Mononuclear cell (primary cell): ENCODE measurements at regions not wholly inside any gene's neighbourhood (a gene's known extent, or its start where the extent isn't known, plus 50 kb on each side); places are given as distances from the start of the nearest gene placed in this dataset.

Experiments used
- H3K27me3 ChIP-seq: 2 replicates; pipeline ENCODE4 v1.6.0; 2011; ENCODE audit warnings: low read length, control low read depth; ENCODE audit not compliant: insufficient read depth
- H3K4me1 ChIP-seq: 2 replicates; pipeline ENCODE4 v1.5.1; 2011; ENCODE audit warnings: mild to moderate bottlenecking, low read length, control low read depth; ENCODE audit not compliant: insufficient read depth
- H3K4me3 ChIP-seq: 2 replicates; pipeline ENCODE4 v1.5.1; 2011; ENCODE audit warnings: mild to moderate bottlenecking, low read length, moderate library complexity
- H3K9me3 ChIP-seq: 2 replicates; pipeline ENCODE4 v1.5.1; 2011; ENCODE audit warnings: low read depth, mild to moderate bottlenecking, control low read depth, low read length

GRCh38 chr2:177148477-177149154, 64.0 kb upstream of the HNRNPA3 start:
- H3K27me3 ChIP-seq, result peaks cover 58% of the 10 kb centered on the region
- H3K4me3 ChIP-seq, result peak overlapping the region; percentile 34
- peaks cover 15% of the 10 kb centered on the region for H3K4me1 ChIP-seq
- H3K9me3 ChIP-seq, result no peaks in the 10 kb centered on the region

GRCh38 chr2:177149155-177149503, 63.5 kb upstream of the HNRNPA3 start:
- peaks cover 54% of the 10 kb centered on the region for H3K27me3 ChIP-seq
- peaks cover 15% of the 10 kb centered on the region for H3K4me1 ChIP-seq
- H3K4me3 ChIP-seq, result peak overlapping the region; percentile 34

GRCh38 chr2:177153805-177154204, 58.8 kb upstream of the HNRNPA3 start:
- Histone ChIP-seq H3K9me3 (no peaks in the 10 kb centered on the region), H3K4me3 (no peak overlapping the region), H3K27me3 (peaks cover 20% of the 10 kb centered on the region), H3K4me1 (peaks cover 2% of the 10 kb centered on the region)

More at GRCh38 chr2:177149155-177149503, 63.5 kb upstream of the HNRNPA3 start:
- H3K9me3 ChIP-seq, result no peaks in the 10 kb centered on the region

GRCh38 chr2:177154809-177155208, 57.8 kb upstream of the HNRNPA3 start:
- H3K27me3 ChIP-seq, result peaks cover 13% of the 10 kb centered on the region
- no peaks in the 10 kb centered on the region for H3K9me3 ChIP-seq
- H3K4me1 ChIP-seq, result no peaks in the 10 kb centered on the region
- no peak overlapping the region for H3K4me3 ChIP-seq

GRCh38 chr2:177155631-177156030, 57.0 kb upstream of the HNRNPA3 start:
- no peaks in the 10 kb centered on the region for H3K4me1 ChIP-seq
- H3K9me3 ChIP-seq, result no peaks in the 10 kb centered on the region
- peaks cover 6% of the 10 kb centered on the region for H3K27me3 ChIP-seq
- no peak overlapping the region for H3K4me3 ChIP-seq

- Histone ChIP-seq H3K9me3 (no peaks in the 10 kb centered on the region), H3K27me3 (peaks cover 5% of the 10 kb centered on the region), H3K4me3 (no peak overlapping the region), H3K4me1 (peaks cover 20% of the 10 kb centered on the region)
Measured at GRCh38 chr2:177161741-177162460, 50.7 kb upstream of the HNRNPA3 start.
